ENCODE measurements at regions not wholly inside any gene's neighbourhood (a gene's known extent, or its start where the extent isn't known, plus 50 kb on each side); places are given as distances from the start of the nearest gene placed in this dataset.

- Histone ChIP-seq H3K36me3 (ENCODE audit: control insufficient read depth in 4 of 4, insufficient read depth in 3 of 4, low read depth in 1 of 4, low read length in 3 of 4) (no peaks in the 10 kb centered on the region), H3K27ac (ENCODE audit: low read depth in 1 of 2, low read length in 2 of 2) (no peak overlapping the region), H3K4me3 (ENCODE audit: low read depth in 1 of 3, low read length in 3 of 3) (no peak overlapping the region), H3K4me1 (ENCODE audit: control insufficient read depth in 4 of 4, insufficient read depth in 4 of 4, low read length in 3 of 4) (peaks cover 1 to 32% (median 27%) of the 10 kb centered on the region in 4 donors), H3K9me3 (ENCODE audit: control insufficient read depth in 4 of 4, low read length in 3 of 4) (peaks cover 0 to 3% (median 0%) of the 10 kb centered on the region in 4 donors), H3K27me3 (ENCODE audit: control insufficient read depth in 4 of 4, insufficient read depth in 4 of 4, low read length in 3 of 4) (no peaks in the 10 kb centered on the region), H3K9ac (ENCODE audit: low read depth in 1 of 2, low read length in 2 of 2) (no peak overlapping the region)
- TF ChIP-seq JUND (IDR thresholded peaks at IDR 0.05) (no peak), FOXA1 (IDR thresholded peaks at IDR 0.05) (no peak), FOXA2 (IDR thresholded peaks at IDR 0.05) (no peak), MAX (IDR thresholded peaks at IDR 0.05) (no peak), TAF1 (conservative IDR thresholded peaks at IDR 0.05) (no peak), YY1 (IDR thresholded peaks at IDR 0.05) (no peak), RXRA (IDR thresholded peaks at IDR 0.05) (no peak), HNF4G (IDR thresholded peaks at IDR 0.05) (no peak), EGR1 (IDR thresholded peaks at IDR 0.05; ENCODE audit: low read depth in 2 of 2) (no peak), HNF4A (conservative IDR thresholded peaks at IDR 0.05) (no peak), RAD21 (IDR thresholded peaks at IDR 0.05) (no peak), REST (IDR thresholded peaks at IDR 0.05) (no peak), GABPA (IDR thresholded peaks at IDR 0.05 in 1 of 2, conservative IDR thresholded peaks at IDR 0.05 in 1 of 2) (no peak), ZBTB33 (IDR thresholded peaks at IDR 0.05) (no peak), NR2F2 (IDR thresholded peaks at IDR 0.05) (no peak), ATF3 (IDR thresholded peaks at IDR 0.05) (no peak), SP1 (IDR thresholded peaks at IDR 0.05) (no peak), CTCF (IDR thresholded peaks at IDR 0.05; ENCODE audit: low read depth, low read length, missing input control) (no peak)
- 69% methylated on average over 4 of the region's 4 CpGs for WGBS
- no peak for DNase-seq (ENCODE audit: low spot score)
These were observed 127.1 kb downstream of the NSG2 start for GRCh38 chr5:174172566-174172965.
